HCT116 (cell line): ENCODE measurements at regions not wholly inside any gene's neighbourhood (a gene's known extent, or its start where the extent isn't known, plus 50 kb on each side); places are given as distances from the start of the nearest gene placed in this dataset.

Experiments
- ATAC-seq: fragments of 200-7000 bp; cut with Tn5 transposase; 2 replicates; pipeline ENCODE4 v1.9.1; 2020; ENCODE audit warnings: mild to moderate bottlenecking, moderate library complexity
- BruUV-seq: library from RNA; stranded (reverse); fragments of 400-500 nt; replicated peaks from 2 replicates; lab custom pipeline; 2021; lab: Mats Ljungman, UMichigan
- CTCF ChIA-PET: fragments of 300-600 bp; sonication (Branson Sonifier 250); formaldehyde crosslinking; loops from one replicate; lab custom pipeline; 2021; ENCODE audit warnings: antibody characterized with exemption; lab: Charles Lee
- POLR2A ChIA-PET: fragments of 300-600, 350-600 bp; sonication (Branson Sonifier 250); formaldehyde crosslinking; loops from one replicate; lab custom pipeline; 2021; ENCODE audit warnings: antibody characterized with exemption; lab: Charles Lee
- RAD21 ChIA-PET, 2 experiments: fragments of 300-600 bp; sonication (Branson Sonifier 250); formaldehyde crosslinking; loops; one replicate each; lab custom pipeline; 2023; ENCODE audit warnings: low total read pairs in 2 of 2; ENCODE audit not compliant: uncharacterized antibody in 2 of 2, unreplicated experiment in 2 of 2, low non-redundant PET in 1 of 2; lab: Charles Lee
- DNase-seq: peaks from one replicate; pipeline ENCODE4 v3.0.0-alpha.2; 2010; ENCODE audit warnings: low read depth, low spot score
- H2AFZ ChIP-seq: fragments of 200-600 bp; shearing (Covaris generic), sonication (generic); 2 replicates; pipeline ENCODE4 v1.6.1; 2017; ENCODE audit warnings: low read depth, mixed run types, mixed read lengths, antibody characterized with exemption, low read length; ENCODE audit not compliant: poor library complexity, severe bottlenecking
- H3K27ac ChIP-seq: 2 replicates; pipeline ENCODE4 v1.5.1; 2012; ENCODE audit warnings: low read depth, low read length
- H3K27me3 ChIP-seq: fragments of 200-600 bp; sonication (generic); 2 replicates; pipeline ENCODE4 v1.6.1; 2016; ENCODE audit warnings: mixed run types, low read length, mixed read lengths; ENCODE audit not compliant: insufficient read depth
- H3K36me3 ChIP-seq, 2 experiments: fragments of 200-500 bp in 1 of 2; fragments of 200-600 bp in 1 of 2; sonication (Bioruptor generic) in 1 of 2; sonication (generic) in 1 of 2; 2 replicates each; pipeline versions ENCODE4 v1.5.1 to v1.6.1; 2014 to 2016; ENCODE audit warnings: low read length in 2 of 2, inconsistent platforms in 1 of 2, mixed read lengths in 1 of 2, mixed run types in 1 of 2; ENCODE audit not compliant: insufficient read depth in 2 of 2, control insufficient read depth in 1 of 2
- H3K4me1 ChIP-seq, 2 experiments: fragments of 200-600 bp in 1 of 2; sonication (generic) in 1 of 2; 2 replicates each; pipeline versions ENCODE4 v1.5.1 to v1.6.1; 2012 to 2017; ENCODE audit warnings: low read length in 2 of 2, inconsistent platforms in 1 of 2, mild to moderate bottlenecking in 1 of 2, mixed read lengths in 1 of 2, mixed run types in 1 of 2, moderate library complexity in 1 of 2; ENCODE audit not compliant: insufficient read depth in 2 of 2, control insufficient read depth in 1 of 2
- H3K4me2 ChIP-seq: fragments of 200-600 bp; sonication (generic); 2 replicates; pipeline ENCODE4 v1.6.1; 2017; ENCODE audit warnings: mixed run types, low read length, mixed read lengths
- H3K4me3 ChIP-seq, 2 experiments: fragments of 200-600 bp in 1 of 2; sonication (generic) in 1 of 2; replicated peaks in 1 of 2; 2 replicates each; pipeline ENCODE4 v1.5.1; 2011 to 2016; ENCODE audit warnings: low read length in 2 of 2, control low read depth in 1 of 2, low read depth in 1 of 2, mild to moderate bottlenecking in 1 of 2, mixed read lengths in 1 of 2, mixed run types in 1 of 2
- H3K79me2 ChIP-seq: fragments of 200-600 bp; sonication (generic); 2 replicates; pipeline ENCODE4 v1.6.1; 2017; ENCODE audit warnings: mild to moderate bottlenecking, mixed run types, low read length, moderate library complexity, mixed read lengths; ENCODE audit not compliant: insufficient read depth
- H3K9ac ChIP-seq: fragments of 200-600 bp; sonication (generic); 2 replicates; pipeline ENCODE4 v1.6.1; 2016; ENCODE audit warnings: low read length, mixed read lengths
- H3K9me2 ChIP-seq: fragments of 200-600 bp; sonication (generic), shearing (Covaris generic); 2 replicates; pipeline ENCODE4 v1.6.1; 2017; ENCODE audit warnings: mixed run types, mild to moderate bottlenecking, moderate library complexity; ENCODE audit not compliant: insufficient read depth
- H3K9me3 ChIP-seq, 2 experiments: fragments of 200-500 bp in 1 of 2; fragments of 200-600 bp in 1 of 2; sonication (Bioruptor generic) in 1 of 2; sonication (generic) in 1 of 2; 2 replicates each; pipeline ENCODE4 v1.6.1; 2014 to 2017; ENCODE audit warnings: low read length in 2 of 2, mixed read lengths in 2 of 2, inconsistent platforms in 1 of 2, low read depth in 1 of 2, mild to moderate bottlenecking in 1 of 2, mixed run types in 1 of 2, moderate library complexity in 1 of 2; ENCODE audit not compliant: control insufficient read depth in 1 of 2, insufficient read depth in 1 of 2
- H4K20me1 ChIP-seq: fragments of 200-600 bp; sonication (generic), shearing (Covaris generic); 2 replicates; pipeline ENCODE4 v1.6.1; 2017; ENCODE audit warnings: mixed run types, mild to moderate bottlenecking, moderate library complexity; ENCODE audit not compliant: insufficient read depth
- CBX3 ChIP-seq: IDR thresholded peaks from 2 replicates; pipeline ENCODE4 v1.6.1; 2012; ENCODE audit warnings: low read depth
- CTCF ChIP-seq, 3 experiments: fragments of 200-600 bp in 1 of 3; sonication (generic) in 1 of 3; IDR thresholded peaks in 2 of 3; conservative IDR thresholded peaks in 1 of 3; 2 replicates each; pipeline ENCODE4 v1.5.1; 2012 to 2017; ENCODE audit warnings: low read depth in 2 of 3, low read length in 2 of 3, antibody characterized with exemption in 1 of 3, borderline replicate concordance in 1 of 3, control low read depth in 1 of 3, mild to moderate bottlenecking in 1 of 3, mixed read lengths in 1 of 3, mixed run types in 1 of 3, moderate library complexity in 1 of 3; ENCODE audit not compliant: insufficient read depth in 1 of 3
- ELF1 ChIP-seq: IDR thresholded peaks from 2 replicates; pipeline ENCODE4 v1.6.1; 2012; ENCODE audit warnings: low read depth, borderline replicate concordance
- EZH2phosphoT487 ChIP-seq: fragments of 200-600 bp; IDR thresholded peaks from 2 replicates; pipeline ENCODE4 v1.6.1; 2018; ENCODE audit warnings: antibody characterized with exemption, borderline replicate concordance
- FOSL1 ChIP-seq: IDR thresholded peaks from 2 replicates; pipeline ENCODE4 v1.6.1; 2012; ENCODE audit warnings: low read depth
- JUND ChIP-seq: IDR thresholded peaks from 2 replicates; pipeline ENCODE4 v1.6.1; 2012
- POLR2A ChIP-seq: IDR thresholded peaks from 2 replicates; pipeline ENCODE4 v1.7.0; 2011; ENCODE audit warnings: borderline replicate concordance; ENCODE audit not compliant: insufficient read depth, insufficient read length; ENCODE audit errors: extremely low read depth
- SRF ChIP-seq: IDR thresholded peaks from 2 replicates; pipeline ENCODE4 v1.6.1; 2012; ENCODE audit warnings: low read depth
- TCF7L2 ChIP-seq: IDR thresholded peaks from 2 replicates; pipeline ENCODE4 v1.7.0; 2011; ENCODE audit warnings: borderline replicate concordance, inconsistent platforms; ENCODE audit not compliant: insufficient read depth, insufficient read length; ENCODE audit errors: extremely low read depth
- YY1 ChIP-seq: IDR thresholded peaks from 2 replicates; pipeline ENCODE4 v1.6.1; 2011; ENCODE audit warnings: low read length, low read depth, moderate library complexity, mild to moderate bottlenecking; ENCODE audit not compliant: insufficient replicate concordance; ENCODE audit errors: extremely low read depth
- ZNF274 ChIP-seq: fragments of 200-500 bp; sonication (Bioruptor generic); IDR thresholded peaks from 2 replicates; pipeline ENCODE4 v1.6.1; 2014; ENCODE audit warnings: mild to moderate bottlenecking, low read depth, low read length, inconsistent platforms
- intact Hi-C: fragments of 100-400 bp; cut with micrococcal nuclease; formaldehyde crosslinking; loops from 2 replicates; pipeline ENCODE4 v1.10.0; 2022
- TF ChIP-seq, protein P1 (sequence below): IDR thresholded peaks from 2 replicates; pipeline ENCODE4 v1.6.1; 2011; ENCODE audit warnings: mild to moderate bottlenecking, low read length, moderate library complexity; ENCODE audit not compliant: insufficient replicate concordance; ENCODE audit errors: extremely low read depth

DNA sequence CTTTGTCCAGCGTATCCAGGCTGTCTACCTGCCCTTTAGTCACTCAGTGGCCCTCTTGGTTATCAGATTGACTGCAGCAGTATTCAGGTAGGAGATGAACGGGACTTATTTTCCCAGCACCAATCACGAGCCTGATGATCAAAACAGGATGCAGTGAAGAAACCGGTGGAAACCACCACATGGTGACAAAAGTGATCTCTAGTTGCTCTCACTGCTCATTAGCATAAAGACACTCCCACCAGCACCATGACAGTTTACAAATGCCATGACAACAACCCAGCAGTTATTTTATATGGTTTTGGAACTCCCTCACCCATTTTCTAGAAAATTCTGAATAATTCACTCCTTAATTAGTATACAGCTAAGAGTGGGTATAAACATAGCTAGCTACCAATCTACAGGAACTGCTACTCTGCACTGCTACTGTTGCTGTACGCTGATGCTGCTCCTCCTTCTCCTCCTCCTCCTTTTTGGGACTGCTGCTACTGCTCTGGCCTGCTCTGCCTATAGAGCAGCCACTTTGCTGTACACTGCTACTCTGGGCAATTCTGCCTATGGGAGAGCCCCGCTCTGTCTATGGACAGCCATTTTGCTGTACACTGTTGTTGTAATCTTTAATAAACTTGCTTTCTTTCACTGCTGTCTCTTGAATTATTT is 142.5 kb upstream of the SSTR1 start:
- Histone ChIP-seq H4K20me1 (no peaks in the 10 kb centered on the region), H3K4me3 (no peak overlapping the region), H3K9me3 (no peaks in the 10 kb centered on the region; a peak in 2 of 4 replicates), H3K9me2 (no peaks in the 10 kb centered on the region), H3K27me3 (no peaks in the 10 kb centered on the region), H2AFZ (no peak overlapping the region), H3K79me2 (no peaks in the 10 kb centered on the region), H3K27ac (no peak overlapping the region), H3K36me3 (no peaks in the 10 kb centered on the region), H3K9ac (no peak overlapping the region), H3K4me2 (no peak overlapping the region), H3K4me1 (no peaks in the 10 kb centered on the region)
- DNase-seq (no peak), ATAC-seq (no peak)
- no TSS peak for BruUV-seq
- no peak for TF ChIP-seq ZNF274
- intact Hi-C loops = no loop called here
- ChIA-PET RAD21 (no interaction called here), CTCF (no interaction called here), POLR2A (no interaction called here)

DNA sequence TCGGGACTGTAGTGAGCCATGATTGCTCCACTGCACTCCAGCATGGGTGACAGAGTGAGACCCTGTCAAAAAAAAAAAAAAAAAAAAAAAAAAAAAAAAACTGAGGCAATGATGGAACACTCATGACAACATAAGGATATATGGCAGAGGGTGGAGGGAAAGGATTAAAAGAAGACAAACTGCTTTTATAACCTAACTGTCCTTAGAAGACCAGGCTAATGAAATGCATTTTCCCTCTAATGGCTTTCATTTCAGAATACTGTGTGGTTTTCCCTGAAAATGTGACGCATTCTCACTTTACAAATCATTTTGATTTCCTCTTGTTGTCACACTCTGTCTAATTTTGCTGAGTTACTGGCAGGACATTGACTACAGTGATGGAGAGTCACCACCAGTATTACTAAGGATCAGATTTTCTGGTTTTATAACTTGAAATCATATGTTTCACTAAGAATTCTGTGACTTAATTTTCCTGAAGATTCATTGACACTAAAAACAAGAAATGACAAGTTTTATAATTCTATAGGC is 137.6 kb upstream of the SSTR1 start:
- TF ChIP-seq, protein P1, sequence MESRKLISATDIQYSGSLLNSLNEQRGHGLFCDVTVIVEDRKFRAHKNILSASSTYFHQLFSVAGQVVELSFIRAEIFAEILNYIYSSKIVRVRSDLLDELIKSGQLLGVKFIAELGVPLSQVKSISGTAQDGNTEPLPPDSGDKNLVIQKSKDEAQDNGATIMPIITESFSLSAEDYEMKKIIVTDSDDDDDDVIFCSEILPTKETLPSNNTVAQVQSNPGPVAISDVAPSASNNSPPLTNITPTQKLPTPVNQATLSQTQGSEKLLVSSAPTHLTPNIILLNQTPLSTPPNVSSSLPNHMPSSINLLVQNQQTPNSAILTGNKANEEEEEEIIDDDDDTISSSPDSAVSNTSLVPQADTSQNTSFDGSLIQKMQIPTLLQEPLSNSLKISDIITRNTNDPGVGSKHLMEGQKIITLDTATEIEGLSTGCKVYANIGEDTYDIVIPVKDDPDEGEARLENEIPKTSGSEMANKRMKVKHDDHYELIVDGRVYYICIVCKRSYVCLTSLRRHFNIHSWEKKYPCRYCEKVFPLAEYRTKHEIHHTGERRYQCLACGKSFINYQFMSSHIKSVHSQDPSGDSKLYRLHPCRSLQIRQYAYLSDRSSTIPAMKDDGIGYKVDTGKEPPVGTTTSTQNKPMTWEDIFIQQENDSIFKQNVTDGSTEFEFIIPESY = no peak
- TF ChIP-seq JUND = no peak
- TF ChIP-seq YY1 = no peak
- TF ChIP-seq POLR2A = no peak
- TF ChIP-seq TCF7L2 = no peak
- TF ChIP-seq EZH2phosphoT487 = no peak
- no peak for TF ChIP-seq CTCF (IDR thresholded peaks at IDR 0.05 in 2 of 3, conservative IDR thresholded peaks at IDR 0.05 in 1 of 3; ENCODE audit: borderline replicate concordance in 1 of 3, insufficient read depth in 1 of 3, low read depth in 2 of 3, low read length in 2 of 3)
- TF ChIP-seq SRF = no peak
- no peak for TF ChIP-seq ELF1
- no peak for TF ChIP-seq CBX3
- no peak for TF ChIP-seq FOSL1
- POLR2A ChIA-PET = no interaction called here
- Histone ChIP-seq H3K36me3 (no peaks in the 10 kb centered on the region), H3K4me1 (no peaks in the 10 kb centered on the region), H3K4me2 (no peak overlapping the region), H3K9me2 (no peaks in the 10 kb centered on the region), H3K27me3 (no peaks in the 10 kb centered on the region), H3K9me3 (no peaks in the 10 kb centered on the region), H4K20me1 (no peaks in the 10 kb centered on the region), H3K79me2 (no peaks in the 10 kb centered on the region), H3K9ac (no peak overlapping the region), H3K4me3 (no peak overlapping the region), H2AFZ (no peak overlapping the region), H3K27ac (no peak overlapping the region)
- ATAC-seq (no peak), DNase-seq (no peak)
- CTCF ChIA-PET = no interaction called here
- intact Hi-C loops = no loop called here
- RAD21 ChIA-PET = no interaction called here
- no TSS peak for BruUV-seq
